ENCODE measurements at regions not wholly inside any gene's neighbourhood (a gene's known extent, or its start where the extent isn't known, plus 50 kb on each side); places are given as distances from the start of the nearest gene placed in this dataset.

DNA sequence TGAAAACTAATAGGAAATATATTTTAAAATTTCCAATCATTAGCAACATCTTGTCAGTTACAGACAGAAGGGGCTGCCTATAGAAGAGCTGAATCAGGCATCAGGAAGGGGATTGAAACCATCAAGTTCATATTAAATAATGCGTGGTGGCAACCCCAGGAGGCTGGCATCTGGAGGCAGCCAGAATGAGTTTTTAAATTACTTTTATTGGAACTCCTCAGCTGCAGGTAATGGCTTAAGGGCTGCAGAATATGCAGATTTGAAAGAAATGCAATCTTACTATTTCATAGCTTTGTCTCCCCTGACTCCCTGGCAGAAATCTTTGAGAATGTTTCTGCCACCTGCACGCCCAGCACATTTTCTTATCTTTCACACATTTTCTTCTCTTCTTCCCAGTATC lies 711.6 kb downstream of the PCDH19 start:
- no peak overlapping the region for H3K27ac ChIP-seq
- H3K9me3 ChIP-seq (ENCODE audit: low read depth, low read length) = no peaks in the 10 kb centered on the region
- no peak overlapping the region for H3K9ac ChIP-seq (ENCODE audit: insufficient read length)
- no peaks in the 10 kb centered on the region for H3K36me3 ChIP-seq (ENCODE audit: insufficient read depth, low read length)
- H3K4me3 ChIP-seq = no peak overlapping the region
- no peak for DNase-seq (ENCODE audit: low read depth, low spot score)
- no peak for TF ChIP-seq POLR2AphosphoS5 (IDR thresholded peaks at IDR 0.05; ENCODE audit: borderline replicate concordance, low read depth, low read length)
- TF ChIP-seq FOXP2 (optimal IDR thresholded peaks at IDR 0.05; ENCODE audit: control extremely low read depth, extremely low read length, insufficient read depth) = no peak
- TF ChIP-seq EZH2 (IDR thresholded peaks at IDR 0.05) = no peak

DNA sequence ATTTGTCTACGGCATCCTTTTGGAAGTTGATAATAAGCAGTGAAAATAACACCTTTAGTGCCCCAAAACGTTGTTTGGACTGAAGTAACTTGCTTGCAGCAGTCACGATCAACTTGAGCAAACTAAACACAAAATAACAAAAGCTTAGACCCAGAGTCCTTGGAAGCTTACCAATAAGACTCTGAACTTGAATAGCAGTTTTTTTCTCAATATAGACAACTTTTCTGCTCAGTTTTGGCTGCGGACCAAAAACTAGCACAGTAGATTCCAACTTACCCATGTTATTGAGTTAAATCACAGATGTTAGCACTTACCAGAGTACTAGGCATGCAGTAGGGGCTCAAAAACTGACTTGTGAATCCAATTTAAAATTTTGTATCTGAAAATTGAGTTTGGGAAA lies 746.9 kb downstream of the PCDH19 start:
- TF ChIP-seq FOXP2 (optimal IDR thresholded peaks at IDR 0.05; ENCODE audit: control extremely low read depth, extremely low read length, insufficient read depth) (no peak), EZH2 (IDR thresholded peaks at IDR 0.05) (no peak), POLR2AphosphoS5 (IDR thresholded peaks at IDR 0.05; ENCODE audit: borderline replicate concordance, low read depth, low read length) (no peak)
- no peaks in the 10 kb centered on the region for H3K36me3 ChIP-seq (ENCODE audit: insufficient read depth, low read length)
- H3K4me3 ChIP-seq = no peak overlapping the region
- H3K9me3 ChIP-seq (ENCODE audit: low read depth, low read length) = no peaks in the 10 kb centered on the region
- no peak overlapping the region for H3K9ac ChIP-seq (ENCODE audit: insufficient read length)
- no peak for DNase-seq (ENCODE audit: low read depth, low spot score)
- H3K27ac ChIP-seq = no peak overlapping the region

DNA sequence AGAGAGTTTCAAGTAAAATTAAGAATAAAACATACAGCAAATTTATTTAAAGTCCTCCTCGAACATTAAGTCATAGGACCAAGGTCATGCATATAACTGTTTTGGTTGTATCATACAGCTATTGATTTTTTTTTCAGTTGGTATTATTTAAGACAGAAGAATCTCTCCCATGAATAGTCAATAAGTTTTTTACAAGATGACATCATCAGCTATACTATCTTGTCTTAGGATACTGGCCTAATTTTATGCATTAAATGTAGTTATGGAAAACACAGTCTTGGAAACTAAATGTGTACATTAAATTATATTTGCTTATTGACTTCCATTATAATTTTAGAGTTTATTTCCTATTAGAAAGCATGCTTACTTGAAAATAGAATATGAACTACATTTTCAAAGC lies 755.9 kb downstream of the PCDH19 start:
- H3K4me3 ChIP-seq = no peak overlapping the region
- TF ChIP-seq POLR2AphosphoS5 (IDR thresholded peaks at IDR 0.05; ENCODE audit: borderline replicate concordance, low read depth, low read length) = no peak
- no peak for TF ChIP-seq EZH2 (IDR thresholded peaks at IDR 0.05)
- no peak for TF ChIP-seq FOXP2 (optimal IDR thresholded peaks at IDR 0.05; ENCODE audit: control extremely low read depth, extremely low read length, insufficient read depth)
- H3K27ac ChIP-seq = no peak overlapping the region
- DNase-seq (ENCODE audit: low read depth, low spot score) = no peak
- no peak overlapping the region for H3K9ac ChIP-seq (ENCODE audit: insufficient read length)
- H3K9me3 ChIP-seq (ENCODE audit: low read depth, low read length) = no peaks in the 10 kb centered on the region
- no peaks in the 10 kb centered on the region for H3K36me3 ChIP-seq (ENCODE audit: insufficient read depth, low read length)

DNA sequence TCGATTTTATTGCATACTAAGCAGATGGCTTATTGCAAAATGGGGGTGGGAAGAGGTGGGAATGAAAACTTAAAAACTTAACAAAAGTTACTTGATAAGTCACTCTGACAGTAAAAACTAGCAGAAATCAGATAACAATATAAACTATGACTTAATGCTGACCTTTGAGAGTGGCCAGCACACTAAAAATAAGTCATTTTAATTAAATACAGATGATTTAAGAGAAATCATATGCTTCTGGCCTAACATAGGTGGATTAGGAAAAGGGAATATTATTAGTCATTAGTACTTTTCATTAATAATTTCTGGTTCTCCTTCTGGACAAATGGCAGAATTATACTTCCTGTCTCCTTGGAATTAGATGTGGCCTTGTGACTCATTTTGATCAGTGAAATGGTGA lies 756.7 kb downstream of the PCDH19 start:
- H3K4me3 ChIP-seq = no peak overlapping the region
- H3K27ac ChIP-seq = no peak overlapping the region
- H3K9me3 ChIP-seq (ENCODE audit: low read depth, low read length) = no peaks in the 10 kb centered on the region
- no peak for TF ChIP-seq EZH2 (IDR thresholded peaks at IDR 0.05)
- no peak for TF ChIP-seq FOXP2 (optimal IDR thresholded peaks at IDR 0.05; ENCODE audit: control extremely low read depth, extremely low read length, insufficient read depth)
- no peak for TF ChIP-seq POLR2AphosphoS5 (IDR thresholded peaks at IDR 0.05; ENCODE audit: borderline replicate concordance, low read depth, low read length)
- H3K36me3 ChIP-seq (ENCODE audit: insufficient read depth, low read length) = no peaks in the 10 kb centered on the region
- DNase-seq (ENCODE audit: low read depth, low spot score) = no peak
- H3K9ac ChIP-seq (ENCODE audit: insufficient read length) = no peak overlapping the region

DNA sequence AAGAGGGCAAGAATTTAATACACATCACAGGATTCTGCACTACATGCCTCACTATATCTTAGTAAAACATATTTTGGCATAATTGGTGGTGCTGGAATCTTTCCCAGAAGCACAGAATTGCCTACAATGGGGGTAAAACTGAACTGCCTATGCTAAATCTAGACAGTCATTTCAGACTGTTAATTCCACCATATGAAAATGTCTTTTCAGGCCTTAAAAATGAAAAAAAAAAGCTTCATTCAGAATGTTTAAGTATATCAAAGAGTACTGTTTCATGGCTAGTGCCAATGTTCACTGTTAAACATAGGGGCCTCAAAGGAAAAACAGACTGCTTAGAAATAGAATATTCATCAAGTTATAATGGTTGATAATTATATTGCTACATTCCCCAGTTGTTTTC lies 797.0 kb downstream of the PCDH19 start:
- H3K9ac ChIP-seq (ENCODE audit: insufficient read length) = no peak overlapping the region
- no peak overlapping the region for H3K4me3 ChIP-seq
- TF ChIP-seq POLR2AphosphoS5 (IDR thresholded peaks at IDR 0.05; ENCODE audit: borderline replicate concordance, low read depth, low read length) (no peak), EZH2 (IDR thresholded peaks at IDR 0.05) (no peak), FOXP2 (optimal IDR thresholded peaks at IDR 0.05; ENCODE audit: control extremely low read depth, extremely low read length, insufficient read depth) (no peak)
- no peak for DNase-seq (ENCODE audit: low read depth, low spot score)
- no peaks in the 10 kb centered on the region for H3K9me3 ChIP-seq (ENCODE audit: low read depth, low read length)
- H3K36me3 ChIP-seq (ENCODE audit: insufficient read depth, low read length) = no peaks in the 10 kb centered on the region
- no peak overlapping the region for H3K27ac ChIP-seq

DNA sequence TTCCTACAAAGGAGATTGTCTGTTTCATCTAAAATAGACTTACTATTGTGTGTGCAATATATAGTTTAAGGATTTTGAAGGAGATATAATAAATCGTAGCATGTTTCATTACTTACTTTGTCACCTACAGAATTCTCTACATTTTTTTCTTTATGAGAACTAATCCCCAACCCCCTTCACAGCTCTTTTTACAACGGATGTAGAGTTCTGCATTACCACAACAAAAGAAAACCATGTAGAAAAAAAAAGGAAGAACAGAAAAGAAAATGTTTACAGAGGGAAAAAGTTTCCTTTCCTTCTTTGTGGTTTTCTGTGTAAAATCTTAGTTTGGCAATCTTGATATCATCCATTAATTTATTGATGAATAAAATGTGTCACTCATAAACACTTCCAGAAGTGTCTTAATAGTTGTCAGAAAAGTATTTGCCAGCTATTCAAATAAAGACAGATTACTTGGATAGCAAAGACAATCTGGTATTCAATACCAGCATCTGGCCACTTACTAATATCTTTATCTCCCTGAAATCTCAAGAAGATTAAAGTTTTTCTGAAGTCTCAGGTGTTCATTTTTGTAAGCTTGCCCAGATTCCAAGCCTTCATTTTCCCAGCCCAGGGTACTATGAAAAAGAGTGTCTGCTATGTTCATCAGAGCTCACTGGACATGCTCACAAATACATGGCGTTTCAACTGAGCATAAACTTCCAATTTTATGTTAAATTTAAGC lies 806.8 kb downstream of the PCDH19 start:
- Histone ChIP-seq H3K27ac (no peak overlapping the region), H3K36me3 (ENCODE audit: insufficient read depth, low read length) (no peaks in the 10 kb centered on the region), H3K9me3 (ENCODE audit: low read depth, low read length) (no peaks in the 10 kb centered on the region), H3K4me3 (no peak overlapping the region), H3K9ac (ENCODE audit: insufficient read length) (no peak overlapping the region)
- no peak for TF ChIP-seq FOXP2 (optimal IDR thresholded peaks at IDR 0.05; ENCODE audit: control extremely low read depth, extremely low read length, insufficient read depth)
- no peak for TF ChIP-seq POLR2AphosphoS5 (IDR thresholded peaks at IDR 0.05; ENCODE audit: borderline replicate concordance, low read depth, low read length)
- TF ChIP-seq EZH2 (IDR thresholded peaks at IDR 0.05) = no peak
- no peak for DNase-seq (ENCODE audit: low read depth, low spot score)

DNA sequence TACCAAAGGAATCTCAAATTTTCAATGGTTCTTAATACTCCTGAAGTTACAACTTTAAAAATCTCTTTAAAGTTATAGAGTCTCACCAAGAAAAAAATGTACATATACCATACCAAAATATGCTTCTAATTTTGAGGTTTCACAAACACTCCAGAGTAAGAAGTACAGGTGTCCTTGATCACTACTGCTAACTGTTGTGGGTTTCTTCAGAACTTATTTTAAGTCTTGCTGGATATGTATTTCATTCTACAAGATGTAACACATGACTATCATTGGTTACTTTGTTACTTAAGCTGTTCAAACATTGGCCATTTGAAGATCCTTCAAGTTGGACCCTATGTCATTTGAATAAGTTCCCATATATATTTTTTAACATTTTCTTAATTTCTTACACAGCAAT lies 808.0 kb downstream of the PCDH19 start:
- TF ChIP-seq FOXP2 (optimal IDR thresholded peaks at IDR 0.05; ENCODE audit: control extremely low read depth, extremely low read length, insufficient read depth) (no peak), EZH2 (IDR thresholded peaks at IDR 0.05) (no peak), POLR2AphosphoS5 (IDR thresholded peaks at IDR 0.05; ENCODE audit: borderline replicate concordance, low read depth, low read length) (no peak)
- DNase-seq (ENCODE audit: low read depth, low spot score) = no peak
- H3K9me3 ChIP-seq (ENCODE audit: low read depth, low read length) = no peaks in the 10 kb centered on the region
- no peak overlapping the region for H3K27ac ChIP-seq
- no peaks in the 10 kb centered on the region for H3K36me3 ChIP-seq (ENCODE audit: insufficient read depth, low read length)
- no peak overlapping the region for H3K9ac ChIP-seq (ENCODE audit: insufficient read length)
- H3K4me3 ChIP-seq = no peak overlapping the region

DNA sequence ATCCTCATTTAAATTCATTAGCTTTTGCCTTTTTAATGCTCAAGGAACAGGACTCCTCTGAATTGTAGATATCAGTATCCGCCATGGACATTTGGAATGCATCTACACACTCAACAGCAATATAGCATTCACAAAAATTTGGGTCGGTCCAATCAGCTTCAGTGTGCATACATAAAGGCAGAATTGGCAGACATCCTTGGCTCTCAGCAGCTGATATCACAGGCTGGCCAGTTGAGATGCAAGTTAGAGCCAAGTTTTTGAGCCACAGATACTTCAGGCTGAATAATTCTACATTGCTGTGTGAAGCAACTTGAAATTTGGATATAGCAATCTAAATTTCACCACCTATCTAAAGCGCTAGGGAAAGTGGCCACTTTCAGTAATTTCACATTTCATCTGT lies 821.1 kb downstream of the PCDH19 start:
- Histone ChIP-seq H3K9ac (ENCODE audit: insufficient read length) (no peak overlapping the region), H3K36me3 (ENCODE audit: insufficient read depth, low read length) (no peaks in the 10 kb centered on the region), H3K9me3 (ENCODE audit: low read depth, low read length) (no peaks in the 10 kb centered on the region), H3K27ac (no peak overlapping the region), H3K4me3 (no peak overlapping the region)
- TF ChIP-seq EZH2 (IDR thresholded peaks at IDR 0.05) (no peak), POLR2AphosphoS5 (IDR thresholded peaks at IDR 0.05; ENCODE audit: borderline replicate concordance, low read depth, low read length) (no peak), FOXP2 (optimal IDR thresholded peaks at IDR 0.05; ENCODE audit: control extremely low read depth, extremely low read length, insufficient read depth) (no peak)
- no peak for DNase-seq (ENCODE audit: low read depth, low spot score)

DNA sequence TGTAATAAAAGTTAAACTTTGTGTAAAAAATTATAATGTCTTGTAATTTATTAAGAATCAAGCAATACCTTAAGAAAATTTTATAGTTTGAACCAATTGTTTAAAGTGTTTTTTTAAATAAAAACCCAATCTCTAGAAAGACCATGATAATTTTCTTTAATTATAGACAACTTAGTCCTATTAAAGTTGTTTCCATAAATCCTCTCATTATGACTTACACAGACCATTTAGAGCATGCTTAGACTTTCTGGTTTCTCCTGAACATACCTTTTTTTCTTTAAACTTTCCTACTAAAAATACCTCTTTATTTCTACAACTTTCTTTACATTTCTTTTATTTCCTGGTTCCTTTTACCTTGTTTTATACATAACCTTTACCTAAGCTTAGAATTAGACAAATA lies 837.4 kb downstream of the PCDH19 start:
- 0 out of 2 replicates have a peak, but pooled peaks cover 3% of the 10 kb centered on the region for H3K9me3 ChIP-seq (ENCODE audit: low read depth, low read length)
- H3K36me3 ChIP-seq (ENCODE audit: insufficient read depth, low read length) = no peaks in the 10 kb centered on the region
- DNase-seq (ENCODE audit: low read depth, low spot score) = no peak
- TF ChIP-seq FOXP2 (optimal IDR thresholded peaks at IDR 0.05; ENCODE audit: control extremely low read depth, extremely low read length, insufficient read depth) (no peak), POLR2AphosphoS5 (IDR thresholded peaks at IDR 0.05; ENCODE audit: borderline replicate concordance, low read depth, low read length) (no peak), EZH2 (IDR thresholded peaks at IDR 0.05) (no peak)
- no peak overlapping the region for H3K27ac ChIP-seq
- H3K4me3 ChIP-seq = no peak overlapping the region
- no peak overlapping the region for H3K9ac ChIP-seq (ENCODE audit: insufficient read length)
